ENCODE measurements at regions not wholly inside any gene's neighbourhood (a gene's known extent, or its start where the extent isn't known, plus 50 kb on each side); places are given as distances from the start of the nearest gene placed in this dataset.

DNA sequence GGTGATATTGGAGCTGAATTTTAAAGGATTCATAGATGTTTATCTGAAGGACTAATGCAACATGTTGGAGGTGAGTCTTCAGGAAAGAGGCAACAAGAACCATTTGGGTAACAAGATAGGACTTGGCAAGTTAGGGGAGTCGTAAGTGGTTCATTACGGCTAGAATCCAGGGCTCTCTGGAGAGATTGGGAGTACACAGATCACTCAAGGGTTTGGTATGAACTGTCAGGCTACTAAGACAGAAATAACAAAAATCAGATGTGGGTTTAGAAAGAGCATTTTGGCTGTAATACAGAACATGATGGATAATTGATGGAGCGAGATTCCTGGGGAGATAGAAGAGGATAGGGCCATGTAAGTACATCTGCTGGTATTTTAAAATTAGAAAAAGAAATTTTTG is 86.3 kb upstream of the ESR1 start:
- TF ChIP-seq CREB1 (IDR thresholded peaks at IDR 0.05; ENCODE audit: low read depth) (no peak), TEAD4 (IDR thresholded peaks at IDR 0.05) (no peak), CEBPB (IDR thresholded peaks at IDR 0.05) (no peak)
- TF ChIP-seq, protein P1, sequence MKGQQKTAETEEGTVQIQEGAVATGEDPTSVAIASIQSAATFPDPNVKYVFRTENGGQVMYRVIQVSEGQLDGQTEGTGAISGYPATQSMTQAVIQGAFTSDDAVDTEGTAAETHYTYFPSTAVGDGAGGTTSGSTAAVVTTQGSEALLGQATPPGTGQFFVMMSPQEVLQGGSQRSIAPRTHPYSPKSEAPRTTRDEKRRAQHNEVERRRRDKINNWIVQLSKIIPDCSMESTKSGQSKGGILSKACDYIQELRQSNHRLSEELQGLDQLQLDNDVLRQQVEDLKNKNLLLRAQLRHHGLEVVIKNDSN (IDR thresholded peaks at IDR 0.05), result no peak
- TF ChIP-seq, protein P2, sequence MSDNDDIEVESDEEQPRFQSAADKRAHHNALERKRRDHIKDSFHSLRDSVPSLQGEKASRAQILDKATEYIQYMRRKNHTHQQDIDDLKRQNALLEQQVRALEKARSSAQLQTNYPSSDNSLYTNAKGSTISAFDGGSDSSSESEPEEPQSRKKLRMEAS (IDR thresholded peaks at IDR 0.05), result no peak
- TF ChIP-seq, protein P3, sequence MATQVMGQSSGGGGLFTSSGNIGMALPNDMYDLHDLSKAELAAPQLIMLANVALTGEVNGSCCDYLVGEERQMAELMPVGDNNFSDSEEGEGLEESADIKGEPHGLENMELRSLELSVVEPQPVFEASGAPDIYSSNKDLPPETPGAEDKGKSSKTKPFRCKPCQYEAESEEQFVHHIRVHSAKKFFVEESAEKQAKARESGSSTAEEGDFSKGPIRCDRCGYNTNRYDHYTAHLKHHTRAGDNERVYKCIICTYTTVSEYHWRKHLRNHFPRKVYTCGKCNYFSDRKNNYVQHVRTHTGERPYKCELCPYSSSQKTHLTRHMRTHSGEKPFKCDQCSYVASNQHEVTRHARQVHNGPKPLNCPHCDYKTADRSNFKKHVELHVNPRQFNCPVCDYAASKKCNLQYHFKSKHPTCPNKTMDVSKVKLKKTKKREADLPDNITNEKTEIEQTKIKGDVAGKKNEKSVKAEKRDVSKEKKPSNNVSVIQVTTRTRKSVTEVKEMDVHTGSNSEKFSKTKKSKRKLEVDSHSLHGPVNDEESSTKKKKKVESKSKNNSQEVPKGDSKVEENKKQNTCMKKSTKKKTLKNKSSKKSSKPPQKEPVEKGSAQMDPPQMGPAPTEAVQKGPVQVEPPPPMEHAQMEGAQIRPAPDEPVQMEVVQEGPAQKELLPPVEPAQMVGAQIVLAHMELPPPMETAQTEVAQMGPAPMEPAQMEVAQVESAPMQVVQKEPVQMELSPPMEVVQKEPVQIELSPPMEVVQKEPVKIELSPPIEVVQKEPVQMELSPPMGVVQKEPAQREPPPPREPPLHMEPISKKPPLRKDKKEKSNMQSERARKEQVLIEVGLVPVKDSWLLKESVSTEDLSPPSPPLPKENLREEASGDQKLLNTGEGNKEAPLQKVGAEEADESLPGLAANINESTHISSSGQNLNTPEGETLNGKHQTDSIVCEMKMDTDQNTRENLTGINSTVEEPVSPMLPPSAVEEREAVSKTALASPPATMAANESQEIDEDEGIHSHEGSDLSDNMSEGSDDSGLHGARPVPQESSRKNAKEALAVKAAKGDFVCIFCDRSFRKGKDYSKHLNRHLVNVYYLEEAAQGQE (IDR thresholded peaks at IDR 0.05; ENCODE audit: low read depth), result no peak

All from Ishikawa (cell line).